Type B pancreatic cell (in vitro differentiated cells): ENCODE measurements at regions not wholly inside any gene's neighbourhood (a gene's known extent, or its start where the extent isn't known, plus 50 kb on each side); places are given as distances from the start of the nearest gene placed in this dataset.
"Not testable (repeated sequence)": the region's sequence is repeated elsewhere in the genome, so short reads cannot be mapped to it uniquely, and the experiment has no call there.

ENCODE experiments used
- DNase-seq: peaks from one replicate; pipeline ENCODE4 v3.0.0; 2021; ENCODE audit warnings: mixed read lengths; ENCODE audit not compliant: unreplicated experiment; ENCODE audit errors: extremely low spot score
- H3K27ac Mint-ChIP-seq: 2 replicates; pipeline ENCODE4 v1.8.0; 2021; ENCODE audit warnings: mild to moderate bottlenecking, mixed read lengths
- H3K27me3 Mint-ChIP-seq: 2 replicates; pipeline ENCODE4 v1.8.0; 2021; ENCODE audit warnings: mixed read lengths
- H3K36me3 Mint-ChIP-seq: 2 replicates; pipeline ENCODE4 v1.8.0; 2021; ENCODE audit warnings: mixed read lengths
- H3K4me1 Mint-ChIP-seq: one replicate; pipeline ENCODE4 v1.8.0; 2021; ENCODE audit warnings: mixed read lengths; ENCODE audit not compliant: unreplicated experiment
- H3K4me3 Mint-ChIP-seq: 2 replicates; pipeline ENCODE4 v1.8.0; 2021; ENCODE audit warnings: mild to moderate bottlenecking, mixed read lengths
- H3K9me3 Mint-ChIP-seq: 2 replicates; pipeline ENCODE4 v1.8.0; 2021; ENCODE audit warnings: mixed read lengths
- CTCF ChIP-seq: fragments of 200-600 bp; sonication (generic); conservative IDR thresholded peaks from 2 replicates; pipeline ENCODE4 v1.5.0; 2021; ENCODE audit warnings: antibody characterized with exemption, mild to moderate bottlenecking

DNA sequence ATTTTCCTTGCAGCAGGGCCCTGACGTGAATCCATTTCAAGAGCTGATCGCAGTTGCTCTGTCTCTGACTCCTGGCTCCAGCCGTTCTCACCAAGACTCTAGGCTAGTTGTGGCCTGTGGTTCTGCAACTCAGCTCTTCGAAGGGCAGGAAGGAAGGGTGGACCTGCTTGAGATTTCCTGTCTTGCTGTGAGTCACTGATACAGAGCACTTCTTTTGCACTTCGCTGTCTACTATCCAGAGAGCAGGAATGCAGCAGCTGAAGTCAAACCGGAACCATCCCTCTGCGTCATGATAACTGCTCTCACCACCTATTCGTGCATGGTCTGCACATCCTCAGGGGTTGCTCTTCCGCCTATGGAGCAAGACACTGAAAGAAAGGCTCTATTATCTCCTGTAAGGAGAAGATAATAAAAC, 59.7 kb downstream of the RAP2B start:
- DNase-seq = no peak
- H3K27me3 Mint-ChIP-seq = no peaks in the 10 kb centered on the region
- H3K4me3 Mint-ChIP-seq = no peak overlapping the region
- no peaks in the 10 kb centered on the region for H3K4me1 Mint-ChIP-seq
- H3K36me3 Mint-ChIP-seq = no peaks in the 10 kb centered on the region
- H3K9me3 Mint-ChIP-seq = no peaks in the 10 kb centered on the region
- peak overlapping the region; percentile 46 for H3K27ac Mint-ChIP-seq
- no peak for TF ChIP-seq CTCF

GRCh38 chr3:153226877-153227276, 64.9 kb downstream of the RAP2B start:
- not testable (repeated sequence) for H3K9me3 Mint-ChIP-seq, H3K36me3 Mint-ChIP-seq, H3K27me3 Mint-ChIP-seq, H3K4me3 Mint-ChIP-seq, H3K4me1 Mint-ChIP-seq, DNase-seq, H3K27ac Mint-ChIP-seq

GRCh38 chr3:153230427-153230826, 68.4 kb downstream of the RAP2B start:
- H3K36me3 Mint-ChIP-seq, H3K4me1 Mint-ChIP-seq, DNase-seq, H3K27ac Mint-ChIP-seq, H3K9me3 Mint-ChIP-seq, H3K4me3 Mint-ChIP-seq, H3K27me3 Mint-ChIP-seq: not testable (repeated sequence)

- not testable (repeated sequence) for DNase-seq, H3K36me3 Mint-ChIP-seq, H3K27me3 Mint-ChIP-seq, H3K27ac Mint-ChIP-seq, H3K4me1 Mint-ChIP-seq, H3K9me3 Mint-ChIP-seq, H3K4me3 Mint-ChIP-seq
These were observed 69.2 kb downstream of the RAP2B start for GRCh38 chr3:153231245-153231644.

DNA sequence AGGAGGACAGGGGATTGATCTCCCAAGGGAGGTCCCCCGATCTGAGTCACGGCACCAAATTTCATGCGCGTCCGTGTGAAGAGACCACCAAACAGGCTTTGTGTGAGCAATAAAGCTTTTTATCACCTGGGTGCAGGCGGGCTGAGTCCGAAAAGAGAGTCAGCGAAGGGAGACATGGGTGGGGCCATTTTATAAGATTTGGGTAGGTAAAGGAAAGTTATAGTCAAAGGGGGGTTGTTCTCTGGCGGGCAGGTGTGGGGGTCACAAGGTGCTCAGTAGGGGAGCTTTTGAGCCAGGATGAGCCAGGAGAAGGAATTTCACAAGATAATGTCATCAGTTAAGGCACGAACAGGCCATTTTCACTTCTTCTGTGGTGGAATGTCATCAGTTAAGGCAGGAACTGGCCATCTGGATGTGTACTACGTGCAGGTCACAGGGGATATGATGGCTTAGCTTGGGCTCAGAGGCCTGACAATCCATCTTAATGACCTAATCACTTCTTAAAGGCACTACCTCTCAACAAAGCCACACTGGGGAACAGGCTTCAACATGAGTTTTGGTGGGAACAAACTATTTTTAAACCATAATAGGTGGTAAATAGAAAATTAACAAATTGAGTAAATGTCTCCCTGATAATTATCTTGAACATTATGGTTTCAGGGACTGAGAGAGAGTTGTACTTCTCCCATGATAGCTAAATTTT, 70.2 kb downstream of the RAP2B start:
- H3K4me1 Mint-ChIP-seq, H3K36me3 Mint-ChIP-seq, H3K27me3 Mint-ChIP-seq, H3K9me3 Mint-ChIP-seq, DNase-seq, H3K4me3 Mint-ChIP-seq, H3K27ac Mint-ChIP-seq: not testable (repeated sequence)

DNA sequence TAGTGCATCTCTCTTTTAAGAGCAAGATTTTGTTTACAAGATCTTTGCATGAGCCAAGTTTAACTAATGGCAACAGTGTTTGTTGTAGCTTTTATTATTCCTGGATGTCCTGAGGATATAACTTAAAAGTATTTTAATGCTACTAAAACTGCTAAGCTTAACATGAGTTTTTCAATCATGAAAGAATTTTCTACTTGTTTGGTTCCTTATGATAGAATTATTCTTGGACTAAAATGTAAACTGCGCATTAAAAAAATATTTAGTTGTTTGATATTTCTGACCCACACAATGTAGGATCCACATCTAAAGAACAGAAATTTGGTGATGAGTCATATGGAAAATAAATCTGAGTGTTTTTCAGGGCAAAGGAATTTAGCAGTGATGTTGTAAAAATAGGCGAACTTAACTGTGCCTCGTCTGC, 70.8 kb downstream of the RAP2B start:
- DNase-seq = no peak
- Mint-ChIP-seq H3K27ac (no peak overlapping the region), H3K9me3 (no peaks in the 10 kb centered on the region), H3K4me1 (no peaks in the 10 kb centered on the region), H3K36me3 (no peaks in the 10 kb centered on the region), H3K27me3 (no peaks in the 10 kb centered on the region), H3K4me3 (no peak overlapping the region)
- TF ChIP-seq CTCF = no peak

- Mint-ChIP-seq H3K36me3 (no peaks in the 10 kb centered on the region), H3K9me3 (no peaks in the 10 kb centered on the region), H3K4me1 (no peaks in the 10 kb centered on the region), H3K27me3 (no peaks in the 10 kb centered on the region), H3K27ac (no peak overlapping the region), H3K4me3 (no peak overlapping the region)
- TF ChIP-seq CTCF = no peak
- DNase-seq = no peak
These were observed 72.0 kb downstream of the RAP2B start for GRCh38 chr3:153233986-153234385.

- H3K4me3 Mint-ChIP-seq = no peak overlapping the region
- no peaks in the 10 kb centered on the region for H3K36me3 Mint-ChIP-seq
- no peak for TF ChIP-seq CTCF
- no peaks in the 10 kb centered on the region for H3K4me1 Mint-ChIP-seq
- no peak for DNase-seq
- H3K27me3 Mint-ChIP-seq = no peaks in the 10 kb centered on the region
- H3K9me3 Mint-ChIP-seq = no peaks in the 10 kb centered on the region
- H3K27ac Mint-ChIP-seq = no peak overlapping the region
These were observed 80.9 kb downstream of the RAP2B start for GRCh38 chr3:153242896-153243295.
